GM21723 (cell line): ENCODE measurements at regions not wholly inside any gene's neighbourhood (a gene's known extent, or its start where the extent isn't known, plus 50 kb on each side); places are given as distances from the start of the nearest gene placed in this dataset.
"Not testable (repeated sequence)": the region's sequence is repeated elsewhere in the genome, so short reads cannot be mapped to it uniquely, and the experiment has no call there.

Experiments
- ATAC-seq: cut with Tn5 transposase; IDR thresholded peaks from one replicate; pipeline ENCODE4 v1.9.1; 2021; ENCODE audit warnings: mild to moderate bottlenecking, moderate library complexity; ENCODE audit not compliant: unreplicated experiment

- no peak for ATAC-seq
Observed at GRCh38 chrX:42290608-42291007, 367.3 kb upstream of the CASK start.

GRCh38 chrX:42289492-42290385 is 366.4 kb upstream of the CASK start:
- ATAC-seq, result no peak

GRCh38 chrX:42285681-42286080 is 362.3 kb upstream of the CASK start:
- not testable (repeated sequence) for ATAC-seq

GRCh38 chrX:42276982-42277690 is 353.8 kb upstream of the CASK start:
- no peak for ATAC-seq

GRCh38 chrX:42274151-42274550 is 350.8 kb upstream of the CASK start:
- no peak for ATAC-seq

- no peak for ATAC-seq
Observed at GRCh38 chrX:42273387-42273786, 350.0 kb upstream of the CASK start.

- ATAC-seq, result no peak
Observed at GRCh38 chrX:42269186-42269585, 345.8 kb upstream of the CASK start.

GRCh38 chrX:42260854-42261253 is 337.5 kb upstream of the CASK start:
- ATAC-seq, result no peak

- no peak for ATAC-seq
Observed at GRCh38 chrX:42248226-42248625, 324.9 kb upstream of the CASK start.

GRCh38 chrX:42247241-42247640 is 323.9 kb upstream of the CASK start:
- no peak for ATAC-seq

- no peak for ATAC-seq
Observed at GRCh38 chrX:42246814-42247213, 323.5 kb upstream of the CASK start.

GRCh38 chrX:42242004-42242403 is 318.6 kb upstream of the CASK start:
- no peak for ATAC-seq

- no peak for ATAC-seq
Observed at GRCh38 chrX:42241421-42241820, 318.1 kb upstream of the CASK start.

- no peak for ATAC-seq
Observed at GRCh38 chrX:42237956-42238355, 314.6 kb upstream of the CASK start.

GRCh38 chrX:42229533-42229932 is 306.2 kb upstream of the CASK start:
- no peak for ATAC-seq

- ATAC-seq, result no peak
Observed at GRCh38 chrX:42220666-42221065, 297.3 kb upstream of the CASK start.

GRCh38 chrX:42220083-42220482 is 296.7 kb upstream of the CASK start:
- no peak for ATAC-seq

GRCh38 chrX:42219231-42219630 is 295.9 kb upstream of the CASK start:
- ATAC-seq, result no peak

- no peak for ATAC-seq
Observed at GRCh38 chrX:42195506-42195905, 272.2 kb upstream of the CASK start.

GRCh38 chrX:42189576-42189975 is 266.2 kb upstream of the CASK start:
- ATAC-seq, result no peak

GRCh38 chrX:42188730-42189129 is 265.4 kb upstream of the CASK start:
- ATAC-seq, result no peak

- no peak for ATAC-seq
Observed at GRCh38 chrX:42176789-42177188, 253.4 kb upstream of the CASK start.
